GM19238 (cell line): ENCODE measurements at regions not wholly inside any gene's neighbourhood (a gene's known extent, or its start where the extent isn't known, plus 50 kb on each side); places are given as distances from the start of the nearest gene placed in this dataset.
"Not testable (repeated sequence)": the region's sequence is repeated elsewhere in the genome, so short reads cannot be mapped to it uniquely, and the experiment has no call there.

Experiments
- DNase-seq: peaks from one replicate; pipeline ENCODE4 v3.0.0; 2011; ENCODE audit warnings: low spot score; ENCODE audit not compliant: insufficient read length

GRCh38 chr3:139113993-139114375 is 69.3 kb upstream of the PRR23C start:
- no peak for DNase-seq

GRCh38 chr3:139116631-139117030 is 71.9 kb upstream of the PRR23C start:
- DNase-seq: not testable (repeated sequence)

- DNase-seq: no peak
Observed at GRCh38 chr3:139117136-139117675, 72.5 kb upstream of the PRR23C start.

DNA sequence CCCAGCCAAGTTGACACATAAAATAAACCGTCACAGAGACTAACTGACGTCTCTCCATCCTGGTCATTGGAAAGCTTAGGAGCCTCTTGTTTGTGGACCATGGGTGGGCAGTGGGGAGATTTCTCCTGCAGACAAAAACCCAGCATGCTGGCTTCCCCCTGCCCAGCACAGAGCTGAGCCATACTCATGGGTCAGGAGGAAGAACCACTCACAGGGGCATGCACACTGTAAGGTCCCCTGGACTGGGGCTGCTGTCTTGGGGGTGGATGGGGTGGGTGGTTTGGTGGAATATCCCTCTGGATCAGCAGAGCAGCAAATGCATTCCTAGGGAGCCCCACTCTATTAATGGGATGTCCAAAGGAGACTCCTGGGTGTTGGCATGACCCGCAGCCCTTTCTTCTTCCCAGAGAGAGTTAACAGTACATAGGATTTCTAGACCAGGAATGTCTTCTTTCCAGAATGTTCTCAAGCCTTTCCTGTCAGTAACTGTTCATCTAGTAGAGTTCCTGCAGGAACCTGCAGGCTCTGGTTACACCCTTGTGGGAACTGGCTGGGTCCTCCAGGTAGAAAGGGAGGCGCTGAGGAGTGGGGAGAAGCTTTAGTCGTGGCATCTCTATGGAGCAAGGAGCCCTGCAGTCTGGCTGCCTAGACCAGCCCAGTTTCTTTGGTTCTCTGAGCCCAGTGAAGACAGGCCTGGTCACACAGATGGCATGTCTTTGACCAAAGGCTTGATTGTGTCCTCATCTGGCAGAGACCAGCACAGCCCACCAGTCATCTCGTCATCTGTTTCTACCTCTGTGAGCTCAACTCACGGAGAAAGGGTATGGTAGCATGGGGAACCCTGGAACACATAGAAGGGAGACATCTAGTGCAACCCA is 73.4 kb upstream of the PRR23C start:
- DNase-seq: no peak

DNA sequence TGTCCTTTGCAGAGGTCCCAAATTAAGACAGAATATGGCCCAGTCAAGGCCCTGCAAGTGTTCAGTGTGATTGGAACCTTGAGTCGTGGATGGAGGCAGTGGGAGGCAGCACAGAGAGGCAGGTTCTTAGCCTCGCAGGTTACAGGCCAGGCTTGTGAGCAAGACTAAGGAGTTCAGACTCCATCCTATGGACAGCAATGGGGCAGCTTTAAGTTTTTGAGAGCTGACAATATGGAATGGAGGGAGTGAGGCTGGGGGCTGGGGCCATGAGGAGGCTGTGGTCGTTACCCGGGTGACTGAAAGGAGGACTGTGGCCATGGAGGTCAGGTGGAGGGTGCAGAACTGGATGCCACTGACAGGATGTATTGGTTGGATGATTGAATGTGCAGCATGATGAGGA is 74.1 kb upstream of the PRR23C start:
- no peak for DNase-seq

DNA sequence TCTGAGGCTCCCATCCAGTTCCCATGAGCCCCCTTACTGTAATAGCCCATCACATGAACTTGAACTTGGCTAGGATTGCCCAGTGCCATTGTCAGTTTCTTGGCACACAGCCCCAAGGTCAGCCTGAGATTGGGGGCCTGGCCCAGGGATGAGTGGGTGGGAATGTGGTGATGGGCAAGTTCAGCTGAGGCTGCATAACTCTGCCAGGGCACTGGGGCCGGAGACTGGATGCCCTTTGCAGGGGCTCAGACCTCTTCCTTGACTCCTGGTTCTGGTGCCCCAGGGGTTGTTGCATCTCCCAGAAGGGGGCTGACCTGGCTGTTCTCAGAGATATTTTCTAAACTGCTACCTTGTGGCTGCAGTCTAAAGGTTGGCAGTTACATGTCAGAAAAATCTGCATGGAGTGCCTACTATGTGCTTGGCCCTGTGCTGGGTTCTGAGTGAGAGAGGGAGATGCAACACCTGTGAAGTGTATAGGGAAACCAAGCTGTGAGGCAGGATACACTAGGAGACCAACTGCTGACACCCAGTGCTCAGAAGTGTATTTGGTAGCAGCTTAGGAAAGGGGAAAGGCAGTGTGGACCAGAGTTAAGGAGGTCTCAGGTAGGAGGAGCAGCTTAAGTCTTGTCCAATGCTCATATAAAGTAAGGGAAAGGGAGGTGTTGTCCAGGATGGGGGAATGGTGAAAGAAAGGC is 74.8 kb upstream of the PRR23C start:
- DNase-seq: no peak

GRCh38 chr3:139120086-139121056 is 75.7 kb upstream of the PRR23C start:
- no peak for DNase-seq

DNA sequence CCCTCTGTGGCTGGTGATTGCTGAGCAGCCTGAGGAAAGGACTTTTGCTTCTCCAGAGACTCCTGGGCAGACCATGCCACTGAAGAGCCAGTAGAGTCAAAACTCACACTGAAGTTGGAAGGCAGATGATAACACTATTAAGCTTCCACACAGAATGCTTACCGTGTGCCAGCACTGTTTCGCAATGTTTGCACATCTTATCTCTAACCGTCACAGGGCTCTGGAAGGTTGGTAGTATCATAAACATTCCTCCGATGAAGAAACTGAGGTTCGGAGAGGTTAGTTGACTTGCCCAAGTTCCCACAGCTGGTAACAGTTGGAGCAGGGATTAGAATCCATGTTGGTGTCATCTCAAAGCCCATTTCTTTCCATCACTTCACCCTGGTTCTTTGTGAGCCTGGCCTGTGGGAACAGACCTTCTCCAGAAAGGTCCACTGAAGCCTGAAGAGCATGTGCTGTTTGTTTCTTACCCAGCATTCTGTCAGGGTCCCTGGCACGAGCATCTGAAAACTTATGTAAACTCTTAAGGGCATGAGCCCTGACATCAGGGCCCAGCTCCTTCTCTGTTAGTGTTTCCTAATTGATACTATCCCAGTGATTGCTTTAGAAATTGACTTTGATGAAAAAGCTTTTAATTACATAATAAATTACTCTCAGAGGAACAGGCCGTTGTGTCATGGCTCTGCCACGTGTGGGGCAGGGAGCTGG is 77.0 kb upstream of the PRR23C start:
- DNase-seq: no peak

DNA sequence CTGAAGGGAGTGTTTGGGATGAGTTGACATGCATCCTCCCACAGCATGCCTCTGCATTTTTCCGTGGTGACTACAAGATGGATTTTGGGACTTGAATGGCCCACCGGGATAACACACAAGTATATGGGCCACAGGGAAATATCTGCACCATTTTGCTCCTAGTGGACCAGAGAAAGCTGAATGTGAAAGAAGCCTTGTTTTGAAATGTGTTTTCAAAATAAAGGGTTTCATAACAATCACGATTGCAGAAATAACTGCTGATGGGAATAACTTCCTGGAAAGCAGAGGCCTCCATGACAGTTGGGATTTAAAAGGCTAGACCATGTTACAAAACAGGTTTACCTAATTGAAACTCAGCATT is 77.5 kb upstream of the PRR23C start:
- DNase-seq: no peak

- DNase-seq: no peak
Observed at GRCh38 chr3:139122612-139123011, 77.9 kb upstream of the PRR23C start.

DNA sequence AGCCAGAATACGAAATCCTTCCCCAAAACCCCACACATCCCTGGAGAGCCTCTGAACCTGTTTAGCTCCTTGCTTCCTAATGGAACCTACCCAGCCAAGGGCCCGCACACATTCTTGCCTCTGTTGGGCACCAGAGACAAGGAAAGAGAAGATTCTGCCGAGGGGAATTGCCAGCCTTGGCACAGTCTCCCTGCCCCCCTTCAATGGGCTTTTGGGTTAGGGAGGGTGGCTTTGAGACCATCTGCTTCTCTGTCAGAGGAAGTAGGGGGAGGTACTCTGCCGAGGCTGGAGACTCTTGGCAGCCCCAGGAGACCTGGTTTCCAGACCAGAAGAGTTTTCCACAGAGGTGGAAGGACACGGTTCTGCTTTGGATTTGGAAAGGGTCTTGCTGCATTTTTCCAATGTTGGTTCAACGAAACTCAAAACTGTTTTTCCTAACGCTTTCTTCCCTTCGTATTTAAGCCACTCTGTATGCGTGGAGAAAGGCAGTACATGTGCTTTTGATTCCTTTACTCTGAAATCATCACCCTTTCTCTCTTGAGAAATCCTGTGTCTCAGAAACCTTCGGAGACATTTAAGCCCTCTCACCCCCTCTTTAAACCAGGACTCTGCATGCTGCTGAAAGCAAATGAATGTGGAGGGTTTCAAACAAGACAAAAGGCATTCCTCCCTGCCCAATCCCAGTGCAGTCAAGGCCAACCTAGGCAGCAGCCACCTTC is 78.8 kb upstream of the PRR23C start:
- no peak for DNase-seq

GRCh38 chr3:139124197-139124596 is 79.5 kb upstream of the PRR23C start:
- DNase-seq: no peak

GRCh38 chr3:139127101-139127500 is 82.4 kb upstream of the PRR23C start:
- DNase-seq: no peak

GRCh38 chr3:139127629-139128028 is 82.9 kb upstream of the PRR23C start:
- DNase-seq: not testable (repeated sequence)

DNA sequence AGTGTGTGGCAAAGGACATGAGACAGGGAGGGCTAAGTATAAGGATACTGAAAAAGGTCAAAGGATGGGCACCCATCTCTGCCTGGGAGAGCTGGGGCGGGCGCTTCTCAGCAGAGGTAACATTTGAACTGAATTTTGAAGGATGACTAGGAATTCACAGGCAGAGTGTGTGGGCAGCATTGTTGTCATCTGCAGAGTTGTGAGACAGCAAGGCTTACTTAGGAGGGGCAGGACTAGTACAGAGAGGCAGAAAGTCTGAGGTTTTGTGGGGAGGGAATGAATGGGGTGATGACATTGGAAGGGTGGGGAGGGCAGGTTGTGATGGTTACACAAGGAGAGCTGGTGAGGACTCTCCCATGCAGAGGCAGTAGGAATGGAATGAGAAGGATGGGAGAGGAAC is 84.1 kb upstream of the PRR23C start:
- no peak for DNase-seq

DNA sequence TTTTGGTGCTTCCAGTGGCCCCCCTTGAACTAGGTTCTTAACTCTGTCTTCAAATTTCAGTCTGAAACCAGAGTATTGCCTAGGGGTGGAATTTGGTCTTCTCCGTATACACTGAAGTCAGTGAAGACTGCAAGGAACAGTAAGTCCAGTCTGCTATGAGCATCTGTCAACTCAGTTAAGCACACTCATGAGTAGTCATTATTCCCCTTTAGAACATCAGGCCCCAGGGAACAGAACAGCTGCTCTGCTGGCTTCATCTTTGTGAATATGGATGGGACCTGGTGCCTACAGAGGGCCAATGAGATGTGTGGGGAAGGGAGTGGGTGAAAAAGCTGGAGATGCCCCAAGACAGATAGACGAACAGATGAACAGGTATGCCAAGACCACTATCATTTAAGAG is 85.2 kb upstream of the PRR23C start:
- no peak for DNase-seq

GRCh38 chr3:139130390-139131140 is 85.9 kb upstream of the PRR23C start:
- no peak for DNase-seq

DNA sequence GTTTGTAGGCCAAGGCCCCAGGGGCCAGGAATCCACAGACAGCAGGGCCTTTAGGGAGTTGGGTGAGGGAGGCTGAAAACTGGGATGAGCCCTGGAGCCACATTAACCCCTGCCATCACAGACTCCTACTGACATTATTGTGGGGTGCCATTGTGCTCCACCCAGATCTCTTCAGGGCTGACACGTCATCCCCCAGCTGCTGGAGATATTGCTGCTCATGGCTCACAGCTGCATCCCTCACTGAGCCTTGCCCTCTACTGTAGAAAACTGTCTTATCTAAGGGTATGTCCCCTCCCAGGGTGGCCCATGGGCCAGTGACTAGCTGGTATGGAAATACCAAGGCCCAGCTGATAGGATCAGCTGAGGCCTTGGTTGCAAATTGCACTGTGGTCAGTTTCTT is 87.3 kb upstream of the PRR23C start:
- DNase-seq: no peak

- DNase-seq: no peak
Observed at GRCh38 chr3:139132976-139133375, 88.3 kb upstream of the PRR23C start.
